Thoracic aorta (tissue), 2 donors: ENCODE measurements at regions not wholly inside any gene's neighbourhood (a gene's known extent, or its start where the extent isn't known, plus 50 kb on each side); places are given as distances from the start of the nearest gene placed in this dataset.

Experiments
- ATAC-seq: fragments of 150-250 bp; one replicate; pipeline ENCODE4 v1.8.0; 2017; ENCODE audit warnings: low read depth; ENCODE audit not compliant: insufficient number of reproducible peaks, low FRiP score
- DNase-seq: peaks from one replicate; pipeline ENCODE4 v3.0.0-alpha.2; 2020; ENCODE audit warnings: low spot score
- H3K27ac ChIP-seq, 2 donors: fragments of 200-600 bp; sonication (generic); 1 replicate in 1 of 2; 2 replicates in 1 of 2; pipeline ENCODE4 v1.5.1; 2016; ENCODE audit warnings: mild to moderate bottlenecking in 2 of 2, moderate library complexity in 2 of 2
- H3K27me3 ChIP-seq: fragments of 200-600 bp; sonication (generic); replicated peaks from 2 replicates; pipeline ENCODE4 v1.6.0; 2016; ENCODE audit warnings: mild to moderate bottlenecking; ENCODE audit not compliant: insufficient read depth
- H3K36me3 ChIP-seq: fragments of 200-600 bp; sonication (generic); one replicate; pipeline ENCODE4 v1.5.1; 2016
- H3K4me1 ChIP-seq, 2 donors: fragments of 200-600 bp; sonication (generic); 1 replicate in 1 of 2; 2 replicates in 1 of 2; pipeline versions ENCODE4 v1.5.1 to v1.6.0; 2016; ENCODE audit warnings: low read depth in 2 of 2, mild to moderate bottlenecking in 1 of 2; ENCODE audit not compliant: control insufficient read depth in 1 of 2
- H3K4me3 ChIP-seq: fragments of 200-600 bp; sonication (generic); 2 replicates; pipeline ENCODE4 v1.5.1; 2016; ENCODE audit warnings: mild to moderate bottlenecking
- H3K9me3 ChIP-seq: fragments of 200-600 bp; sonication (generic); 2 replicates; pipeline ENCODE4 v1.5.1; 2016
- TF ChIP-seq, protein P1 (sequence below): fragments of 200-600 bp; sonication (generic); IDR thresholded peaks from one replicate; pipeline ENCODE4 v1.5.1; 2019; ENCODE audit warnings: antibody characterized with exemption

DNA sequence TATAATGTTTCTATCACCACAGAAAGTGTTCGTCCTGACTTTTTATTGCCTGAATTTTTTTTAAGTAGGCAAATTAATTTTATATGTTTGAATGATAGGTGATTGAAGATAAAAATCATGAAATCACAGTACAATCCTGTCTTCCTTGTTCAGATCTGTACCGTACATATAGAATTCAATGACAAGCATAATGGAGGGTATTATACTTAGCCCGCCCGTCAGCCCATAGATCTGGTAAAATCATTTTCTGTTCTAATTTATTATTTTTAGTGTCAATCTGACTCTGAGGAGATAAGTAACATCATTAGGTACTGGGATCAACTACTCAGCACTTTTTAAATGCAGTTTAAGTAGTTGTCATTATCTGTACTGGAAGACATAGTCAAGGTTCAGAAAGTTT is 269.9 kb downstream of the NR2F2 start:
- no peak for ATAC-seq
- H3K36me3 ChIP-seq = no peaks in the 10 kb centered on the region
- H3K4me1 ChIP-seq = no peaks in the 10 kb centered on the region
- no peak for DNase-seq
- no peaks in the 10 kb centered on the region for H3K9me3 ChIP-seq
- H3K27me3 ChIP-seq = no peaks in the 10 kb centered on the region
- TF ChIP-seq, protein P1, sequence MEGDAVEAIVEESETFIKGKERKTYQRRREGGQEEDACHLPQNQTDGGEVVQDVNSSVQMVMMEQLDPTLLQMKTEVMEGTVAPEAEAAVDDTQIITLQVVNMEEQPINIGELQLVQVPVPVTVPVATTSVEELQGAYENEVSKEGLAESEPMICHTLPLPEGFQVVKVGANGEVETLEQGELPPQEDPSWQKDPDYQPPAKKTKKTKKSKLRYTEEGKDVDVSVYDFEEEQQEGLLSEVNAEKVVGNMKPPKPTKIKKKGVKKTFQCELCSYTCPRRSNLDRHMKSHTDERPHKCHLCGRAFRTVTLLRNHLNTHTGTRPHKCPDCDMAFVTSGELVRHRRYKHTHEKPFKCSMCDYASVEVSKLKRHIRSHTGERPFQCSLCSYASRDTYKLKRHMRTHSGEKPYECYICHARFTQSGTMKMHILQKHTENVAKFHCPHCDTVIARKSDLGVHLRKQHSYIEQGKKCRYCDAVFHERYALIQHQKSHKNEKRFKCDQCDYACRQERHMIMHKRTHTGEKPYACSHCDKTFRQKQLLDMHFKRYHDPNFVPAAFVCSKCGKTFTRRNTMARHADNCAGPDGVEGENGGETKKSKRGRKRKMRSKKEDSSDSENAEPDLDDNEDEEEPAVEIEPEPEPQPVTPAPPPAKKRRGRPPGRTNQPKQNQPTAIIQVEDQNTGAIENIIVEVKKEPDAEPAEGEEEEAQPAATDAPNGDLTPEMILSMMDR = no peak
- no peak overlapping the region for H3K4me3 ChIP-seq
- no peak overlapping the region for H3K27ac ChIP-seq

DNA sequence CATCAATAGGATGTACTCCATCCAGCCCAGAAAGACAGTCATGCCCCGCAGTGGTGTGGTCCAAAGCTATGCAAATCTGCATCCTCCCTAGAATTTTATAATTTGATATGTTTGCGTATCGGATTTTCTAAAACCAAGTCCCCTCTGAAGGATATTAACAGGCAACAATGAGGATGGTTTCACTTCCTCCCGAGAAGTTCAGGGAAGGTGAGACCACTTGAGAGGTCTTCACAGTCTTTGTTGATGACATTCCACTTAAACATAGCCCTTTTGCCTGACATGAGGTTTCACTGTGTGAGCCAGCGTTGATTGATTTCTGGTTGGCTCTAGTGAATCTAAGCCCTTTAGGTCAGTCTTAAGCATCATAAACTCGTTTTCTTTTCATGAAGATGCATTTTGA is 276.1 kb downstream of the NR2F2 start:
- no peaks in the 10 kb centered on the region for H3K4me1 ChIP-seq
- H3K27ac ChIP-seq = no peak overlapping the region
- H3K27me3 ChIP-seq = no peaks in the 10 kb centered on the region

DNA sequence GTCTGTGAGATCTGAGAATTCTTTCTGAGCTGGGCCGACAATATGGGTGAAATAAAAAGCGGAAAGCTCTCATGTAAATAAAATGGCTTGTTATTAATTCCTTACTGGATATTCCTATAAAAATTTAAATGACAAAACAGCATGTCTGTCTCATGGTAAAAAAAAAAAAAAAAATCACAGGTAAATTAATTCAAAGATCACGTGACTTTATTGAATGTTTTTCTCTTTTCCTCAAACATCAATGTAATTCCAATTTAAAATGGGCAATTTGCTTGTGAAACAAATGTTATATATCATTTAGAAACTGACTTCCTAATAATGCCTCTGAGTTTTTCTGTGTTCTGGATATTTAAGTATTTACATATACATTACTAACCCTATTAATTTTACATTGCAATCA is 280.3 kb downstream of the NR2F2 start:
- ATAC-seq (no peak), DNase-seq (no peak)
- no peaks in the 10 kb centered on the region for H3K36me3 ChIP-seq
- H3K27ac ChIP-seq = no peak overlapping the region
- H3K4me3 ChIP-seq = no peak overlapping the region
- peaks cover 11% of the 10 kb centered on the region for H3K9me3 ChIP-seq
- H3K27me3 ChIP-seq = no peaks in the 10 kb centered on the region
- TF ChIP-seq, protein P1 = no peak
- no peaks in the 10 kb centered on the region for H3K4me1 ChIP-seq

More for the DNA sequence above, 276.1 kb downstream of the NR2F2 start:
- no peaks in the 10 kb centered on the region for H3K9me3 ChIP-seq
- DNase-seq = no peak
- H3K36me3 ChIP-seq = no peaks in the 10 kb centered on the region
- no peak overlapping the region for H3K4me3 ChIP-seq
- TF ChIP-seq, protein P1 = no peak
- ATAC-seq = no peak

DNA sequence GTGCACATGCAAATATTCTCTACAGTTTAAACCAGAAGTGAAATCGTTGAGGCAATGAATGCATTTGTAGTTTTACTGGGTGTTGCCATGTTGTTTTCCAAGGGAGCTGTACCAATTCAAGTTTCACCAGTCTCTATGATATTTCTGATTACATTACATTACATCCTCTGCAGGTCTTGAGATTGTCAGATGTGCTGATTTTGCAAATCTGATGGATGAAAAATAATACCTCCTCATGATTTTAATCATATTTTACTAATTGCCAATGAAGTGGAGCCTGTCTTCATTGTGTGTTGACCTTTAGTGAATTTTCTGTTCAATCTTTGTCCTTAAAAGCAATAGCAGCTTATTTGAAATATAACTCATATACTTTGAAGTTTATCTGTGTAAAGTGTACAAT is 282.4 kb downstream of the NR2F2 start:
- no peak overlapping the region for H3K4me3 ChIP-seq
- no peak for ATAC-seq
- H3K9me3 ChIP-seq = peaks cover 11% of the 10 kb centered on the region
- no peaks in the 10 kb centered on the region for H3K4me1 ChIP-seq
- no peak overlapping the region for H3K27ac ChIP-seq
- H3K36me3 ChIP-seq = no peaks in the 10 kb centered on the region
- TF ChIP-seq, protein P1 = no peak
- H3K27me3 ChIP-seq = no peaks in the 10 kb centered on the region
- no peak for DNase-seq

DNA sequence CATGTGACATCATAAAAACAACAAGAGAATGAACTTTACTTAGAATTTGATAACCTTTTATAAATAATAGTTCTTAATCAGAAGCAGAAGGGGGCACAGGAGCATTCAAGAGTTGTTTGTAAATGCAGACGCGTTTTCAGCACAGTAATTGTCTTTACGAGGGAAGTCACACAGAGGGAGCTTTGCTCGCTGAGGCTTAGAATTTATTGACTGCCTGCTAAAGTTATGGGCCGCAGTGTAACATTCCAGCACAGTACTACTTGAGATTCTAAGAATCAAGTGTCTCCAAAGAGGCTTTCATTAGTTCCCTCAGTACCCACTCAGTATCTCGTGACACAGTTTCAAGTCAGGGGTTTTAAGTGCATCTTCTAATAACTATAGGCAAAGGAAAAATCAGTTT is 288.7 kb downstream of the NR2F2 start:
- TF ChIP-seq, protein P1 = no peak
- ATAC-seq = no peak

More for the DNA sequence above, 288.7 kb downstream of the NR2F2 start:
- Histone ChIP-seq H3K9me3 (peaks cover 7% of the 10 kb centered on the region), H3K4me1 (no peaks in the 10 kb centered on the region), H3K36me3 (no peaks in the 10 kb centered on the region), H3K27me3 (no peaks in the 10 kb centered on the region), H3K4me3 (no peak overlapping the region), H3K27ac (no peak overlapping the region)
- DNase-seq = no peak
